GM18873 (cell line): ENCODE measurements at regions not wholly inside any gene's neighbourhood (a gene's known extent, or its start where the extent isn't known, plus 50 kb on each side); places are given as distances from the start of the nearest gene placed in this dataset.
"Not testable (repeated sequence)": the region's sequence is repeated elsewhere in the genome, so short reads cannot be mapped to it uniquely, and the experiment has no call there.

Experiments
- ATAC-seq: cut with Tn5 transposase; IDR thresholded peaks from one replicate; pipeline ENCODE4 v1.9.1; 2021; ENCODE audit warnings: mild to moderate bottlenecking, moderate library complexity, moderate number of reproducible peaks; ENCODE audit not compliant: unreplicated experiment, low FRiP score

GRCh38 chr1:143709606-143710259 is 262.1 kb downstream of the FAM72C start:
- not testable (repeated sequence) for ATAC-seq

GRCh38 chr1:143702739-143703138 is 269.0 kb downstream of the FAM72C start:
- not testable (repeated sequence) for ATAC-seq

- ATAC-seq = no peak
Observed at GRCh38 chr1:143699731-143700130, 272.1 kb downstream of the FAM72C start.

- ATAC-seq = no peak
Observed at GRCh38 chr1:143699115-143699514, 272.7 kb downstream of the FAM72C start.

- ATAC-seq = no peak
Observed at GRCh38 chr1:143698016-143698415, 273.8 kb downstream of the FAM72C start.

- no peak for ATAC-seq
Observed at GRCh38 chr1:143694085-143694484, 277.7 kb downstream of the FAM72C start.

- ATAC-seq = no peak
Observed at GRCh38 chr1:143691971-143692529, 279.7 kb downstream of the FAM72C start.

- ATAC-seq = no peak
Observed at GRCh38 chr1:143691400-143691891, 280.3 kb downstream of the FAM72C start.

GRCh38 chr1:143689781-143690180 is 282.0 kb downstream of the FAM72C start:
- ATAC-seq = no peak

GRCh38 chr1:143680304-143680703 is 291.5 kb downstream of the FAM72C start:
- no peak for ATAC-seq

GRCh38 chr1:143672983-143673382 is 298.8 kb downstream of the FAM72C start:
- ATAC-seq = no peak

GRCh38 chr1:143667730-143668129 is 304.1 kb downstream of the FAM72C start:
- ATAC-seq = no peak

- ATAC-seq = no peak
Observed at GRCh38 chr1:143666851-143667250, 304.9 kb downstream of the FAM72C start.

GRCh38 chr1:143665606-143666005 is 306.2 kb downstream of the FAM72C start:
- no peak for ATAC-seq

- not testable (repeated sequence) for ATAC-seq
Observed at GRCh38 chr1:143663056-143663455, 308.7 kb downstream of the FAM72C start.

- no peak for ATAC-seq
Observed at GRCh38 chr1:143661418-143662101, 310.2 kb downstream of the FAM72C start.

GRCh38 chr1:143660354-143660941 is 311.3 kb downstream of the FAM72C start:
- ATAC-seq = no peak

GRCh38 chr1:143653429-143653802 is 318.4 kb downstream of the FAM72C start:
- ATAC-seq = no peak

GRCh38 chr1:143652744-143653428 is 318.9 kb downstream of the FAM72C start:
- ATAC-seq = no peak

- ATAC-seq = no peak
Observed at GRCh38 chr1:143652187-143652586, 319.6 kb downstream of the FAM72C start.
